Osteocyte (in vitro differentiated cells): ENCODE measurements at regions not wholly inside any gene's neighbourhood (a gene's known extent, or its start where the extent isn't known, plus 50 kb on each side); places are given as distances from the start of the nearest gene placed in this dataset.

Experiments
- DNase-seq: peaks from one replicate; pipeline ENCODE4 v3.0.0; 2021; ENCODE audit warnings: mixed read lengths; ENCODE audit not compliant: unreplicated experiment; ENCODE audit errors: extremely low spot score
- H3K27ac Mint-ChIP-seq: one replicate; pipeline ENCODE4 v1.8.0; 2021; ENCODE audit warnings: mild to moderate bottlenecking, mixed read lengths; ENCODE audit not compliant: unreplicated experiment
- H3K27me3 Mint-ChIP-seq: one replicate; pipeline ENCODE4 v1.8.0; 2021; ENCODE audit warnings: mixed read lengths; ENCODE audit not compliant: unreplicated experiment
- H3K36me3 Mint-ChIP-seq: one replicate; pipeline ENCODE4 v1.8.0; 2021; ENCODE audit warnings: mixed read lengths; ENCODE audit not compliant: unreplicated experiment
- H3K4me1 Mint-ChIP-seq: one replicate; pipeline ENCODE4 v1.8.0; 2021; ENCODE audit warnings: mixed read lengths; ENCODE audit not compliant: unreplicated experiment
- H3K4me3 Mint-ChIP-seq: one replicate; pipeline ENCODE4 v1.8.0; 2021; ENCODE audit warnings: mild to moderate bottlenecking, moderate library complexity, mixed read lengths; ENCODE audit not compliant: unreplicated experiment
- H3K9me3 Mint-ChIP-seq: one replicate; pipeline ENCODE4 v1.8.0; 2021; ENCODE audit warnings: mixed read lengths; ENCODE audit not compliant: unreplicated experiment
- CTCF ChIP-seq: fragments of 200-600 bp; sonication (generic); IDR thresholded peaks from 2 replicates; pipeline ENCODE4 v1.5.0; 2021; ENCODE audit warnings: antibody characterized with exemption, mild to moderate bottlenecking, moderate library complexity

GRCh38 chr14:53655080-53655785 is 301.4 kb downstream of the BMP4 start:
- Mint-ChIP-seq H3K27me3 (peaks cover 7% of the 10 kb centered on the region), H3K4me1 (no peaks in the 10 kb centered on the region), H3K9me3 (no peaks in the 10 kb centered on the region), H3K4me3 (no peak overlapping the region), H3K36me3 (no peaks in the 10 kb centered on the region), H3K27ac (no peak overlapping the region)
- TF ChIP-seq CTCF: no peak
- DNase-seq: no peak

GRCh38 chr14:53652068-53652467 is 304.6 kb downstream of the BMP4 start:
- DNase-seq: no peak
- Mint-ChIP-seq H3K27me3 (peaks cover 13% of the 10 kb centered on the region), H3K4me1 (no peaks in the 10 kb centered on the region), H3K9me3 (no peaks in the 10 kb centered on the region), H3K36me3 (no peaks in the 10 kb centered on the region), H3K4me3 (no peak overlapping the region), H3K27ac (no peak overlapping the region)
- TF ChIP-seq CTCF: no peak

- TF ChIP-seq CTCF: no peak
- Mint-ChIP-seq H3K27me3 (peaks cover 17% of the 10 kb centered on the region), H3K27ac (no peak overlapping the region), H3K4me3 (no peak overlapping the region), H3K36me3 (no peaks in the 10 kb centered on the region), H3K9me3 (no peaks in the 10 kb centered on the region), H3K4me1 (no peaks in the 10 kb centered on the region)
- DNase-seq: no peak
These were observed 305.4 kb downstream of the BMP4 start for GRCh38 chr14:53651096-53651740.

GRCh38 chr14:53646925-53647324 is 309.7 kb downstream of the BMP4 start:
- H3K27ac Mint-ChIP-seq: no peak overlapping the region
- no peaks in the 10 kb centered on the region for H3K36me3 Mint-ChIP-seq
- H3K4me1 Mint-ChIP-seq: no peaks in the 10 kb centered on the region
- H3K27me3 Mint-ChIP-seq: peaks cover 13% of the 10 kb centered on the region
- TF ChIP-seq CTCF: no peak
- DNase-seq: no peak
- no peaks in the 10 kb centered on the region for H3K9me3 Mint-ChIP-seq
- H3K4me3 Mint-ChIP-seq: no peak overlapping the region

- no peak for DNase-seq
- H3K4me1 Mint-ChIP-seq: no peaks in the 10 kb centered on the region
These were observed 315.9 kb downstream of the BMP4 start for GRCh38 chr14:53640695-53641094.

More at GRCh38 chr14:53640695-53641094, 315.9 kb downstream of the BMP4 start:
- peaks cover 4% of the 10 kb centered on the region for H3K27me3 Mint-ChIP-seq
- TF ChIP-seq CTCF: no peak
- no peak overlapping the region for H3K27ac Mint-ChIP-seq
- H3K9me3 Mint-ChIP-seq: no peaks in the 10 kb centered on the region
- no peaks in the 10 kb centered on the region for H3K36me3 Mint-ChIP-seq
- no peak overlapping the region for H3K4me3 Mint-ChIP-seq
